BJ (cell line): ENCODE measurements at regions not wholly inside any gene's neighbourhood (a gene's known extent, or its start where the extent isn't known, plus 50 kb on each side); places are given as distances from the start of the nearest gene placed in this dataset.

Experiments used
- CTCF ChIA-PET: fragments of 350-600 bp; formaldehyde crosslinking; extraction: SDS; loops from one replicate; lab custom pipeline; 2021; ENCODE audit warnings: antibody characterized with exemption, inconsistent platforms; lab: Yijun Ruan, JAX
- POLR2A ChIA-PET: fragments of 300-600 bp; sonication (Branson Sonifier 250); formaldehyde crosslinking; extraction: SDS; loops from one replicate; lab custom pipeline; 2021; ENCODE audit warnings: antibody characterized with exemption; lab: Charles Lee
- DNase-seq: peaks from one replicate; pipeline ENCODE4 v3.0.0-alpha.2; 2011; ENCODE audit warnings: low read depth
- H3K27me3 ChIP-seq: 2 replicates; pipeline ENCODE4 v1.6.0; 2011; ENCODE audit warnings: low read length; ENCODE audit not compliant: control insufficient read depth, insufficient read depth
- H3K36me3 ChIP-seq: 2 replicates; pipeline ENCODE4 v1.5.1; 2011; ENCODE audit warnings: low read length; ENCODE audit not compliant: control insufficient read depth, insufficient read depth
- H3K4me3 ChIP-seq: 2 replicates; pipeline ENCODE4 v1.5.1; 2011; ENCODE audit warnings: low read depth, mild to moderate bottlenecking, control low read depth, low read length
- CTCF ChIP-seq: IDR thresholded peaks from 2 replicates; pipeline ENCODE4 v1.5.1; 2011; ENCODE audit warnings: low read depth, mild to moderate bottlenecking, control low read depth, inconsistent platforms, low read length, moderate library complexity; ENCODE audit not compliant: insufficient read depth

GRCh38 chr11:8317159-8317558, 53.5 kb upstream of the LMO1 start:
- Histone ChIP-seq H3K27me3 (0 out of 2 replicates have a peak, but pooled peaks cover 1% of the 10 kb centered on the region), H3K4me3 (no peak overlapping the region), H3K36me3 (no peaks in the 10 kb centered on the region)
- ChIA-PET CTCF (interaction anchor here (0.9 kb wide), 1 partner anchor 24 kb away, joined by 3 read pairs; no protein-coding TSS in a partner anchor), POLR2A (no interaction called here)
- DNase-seq: no peak
- no peak for TF ChIP-seq CTCF

- ChIA-PET POLR2A (no interaction called here), CTCF (interaction anchor here (0.8 kb wide), 1 partner anchor 81 kb away, joined by 3 read pairs; no protein-coding TSS in a partner anchor)
- H3K27me3 ChIP-seq: 0 out of 2 replicates have a peak, but pooled peaks cover 1% of the 10 kb centered on the region
- no peak for DNase-seq
- TF ChIP-seq CTCF: no peak
- no peaks in the 10 kb centered on the region for H3K36me3 ChIP-seq
- no peak overlapping the region for H3K4me3 ChIP-seq
Measured at GRCh38 chr11:8315954-8316353, 52.3 kb upstream of the LMO1 start.

GRCh38 chr11:8315463-8315862, 51.8 kb upstream of the LMO1 start:
- H3K27me3 ChIP-seq: 0 out of 2 replicates have a peak, but pooled peaks cover 1% of the 10 kb centered on the region
- no peaks in the 10 kb centered on the region for H3K36me3 ChIP-seq
- ChIA-PET POLR2A (interaction anchor here (0.6 kb wide), 1 partner anchor 95 kb away, joined by 4 read pairs; no protein-coding TSS in a partner anchor), CTCF (no interaction called here)
- no peak for DNase-seq
- H3K4me3 ChIP-seq: no peak overlapping the region
- no peak for TF ChIP-seq CTCF

GRCh38 chr11:8314916-8315315, 51.2 kb upstream of the LMO1 start:
- DNase-seq: no peak
- no peaks in the 10 kb centered on the region for H3K36me3 ChIP-seq
- ChIA-PET CTCF (interaction anchor here (0.6 kb wide), 2 partner anchors 22 to 73 kb away, joined by 3 read pairs; no protein-coding TSS in a partner anchor), POLR2A (interaction anchor here (0.6 kb wide), 1 partner anchor 94 kb away, joined by 4 read pairs; no protein-coding TSS in a partner anchor)
- no peak overlapping the region for H3K4me3 ChIP-seq
- 0 out of 2 replicates have a peak, but pooled peaks cover 1% of the 10 kb centered on the region for H3K27me3 ChIP-seq
- no peak for TF ChIP-seq CTCF

- H3K27me3 ChIP-seq: 0 out of 2 replicates have a peak, but pooled peaks cover 1% of the 10 kb centered on the region
- POLR2A ChIA-PET: no interaction called here
- CTCF ChIA-PET: no interaction called here
Measured at GRCh38 chr11:8313504-8314090, 49.9 kb upstream of the LMO1 start.

More at GRCh38 chr11:8313504-8314090, 49.9 kb upstream of the LMO1 start:
- TF ChIP-seq CTCF: no peak
- no peaks in the 10 kb centered on the region for H3K36me3 ChIP-seq
- no peak overlapping the region for H3K4me3 ChIP-seq
- DNase-seq: no peak
